GM23338 (cell line): ENCODE measurements at regions not wholly inside any gene's neighbourhood (a gene's known extent, or its start where the extent isn't known, plus 50 kb on each side); places are given as distances from the start of the nearest gene placed in this dataset.

Source experiments
- ATAC-seq: fragments of 200-7000 bp; cut with Tn5 transposase; 3 replicates; pipeline ENCODE4 v1.9.1; 2020
- DNase-seq: peaks from one replicate; pipeline ENCODE4 v3.0.0-alpha.2; 2015; ENCODE audit warnings: low spot score
- H2AFZ ChIP-seq: fragments of 200-600 bp; sonication (generic); 2 replicates; pipeline ENCODE4 v1.8.0; 2016; ENCODE audit warnings: antibody characterized with exemption, mild to moderate bottlenecking, moderate library complexity
- H3F3A ChIP-seq: fragments of 200-600 bp; sonication (generic); replicated peaks from 2 replicates; pipeline ENCODE4 v1.8.0; 2017; ENCODE audit warnings: antibody characterized with exemption, mixed run types, low read depth
- H3K27ac ChIP-seq: fragments of 200-600 bp; sonication (generic); 2 replicates; pipeline ENCODE4 v1.6.1; 2016; ENCODE audit warnings: low read depth
- H3K27me3 ChIP-seq: fragments of 200-600 bp; sonication (generic); 2 replicates; pipeline ENCODE4 v1.8.0; 2016; ENCODE audit warnings: mild to moderate bottlenecking, mixed run types, moderate library complexity; ENCODE audit not compliant: insufficient read depth
- H3K36me3 ChIP-seq: fragments of 200-600 bp; sonication (generic); 2 replicates; pipeline ENCODE4 v1.8.0; 2016; ENCODE audit warnings: mild to moderate bottlenecking; ENCODE audit not compliant: insufficient read depth
- H3K4me1 ChIP-seq: fragments of 200-600 bp; sonication (generic); 2 replicates; pipeline ENCODE4 v1.8.0; 2016; ENCODE audit warnings: mild to moderate bottlenecking, moderate library complexity; ENCODE audit not compliant: insufficient read depth
- H3K4me2 ChIP-seq: fragments of 200-600 bp; sonication (generic); 2 replicates; pipeline ENCODE4 v1.7.1; 2017; ENCODE audit warnings: mixed run types
- H3K4me3 ChIP-seq: fragments of 200-600 bp; sonication (generic); 2 replicates; pipeline ENCODE4 v1.6.1; 2016; ENCODE audit warnings: mixed run types
- H3K79me2 ChIP-seq: fragments of 200-600 bp; sonication (generic); replicated peaks from 2 replicates; pipeline ENCODE4 v1.8.0; 2017; ENCODE audit warnings: mild to moderate bottlenecking; ENCODE audit not compliant: insufficient read depth
- H3K9me2 ChIP-seq: fragments of 200-600 bp; sonication (generic); 2 replicates; pipeline ENCODE4 v1.8.0; 2017; ENCODE audit not compliant: insufficient read depth
- H4K20me1 ChIP-seq: fragments of 200-600 bp; sonication (generic); replicated peaks from 2 replicates; pipeline ENCODE4 v1.8.0; 2017; ENCODE audit warnings: mild to moderate bottlenecking; ENCODE audit not compliant: insufficient read depth
- H3K27ac Mint-ChIP-seq: 2 replicates; pipeline ENCODE4 v1.8.0; 2020; ENCODE audit warnings: inconsistent platforms, mild to moderate bottlenecking, moderate library complexity, mixed read lengths
- H3K27me3 Mint-ChIP-seq: 3 replicates; pipeline ENCODE4 v1.8.0; 2022; ENCODE audit warnings: low read depth, mild to moderate bottlenecking, moderate library complexity, mixed read lengths, inconsistent platforms; ENCODE audit not compliant: insufficient read depth, poor library complexity
- H3K36me3 Mint-ChIP-seq: 3 replicates; pipeline ENCODE4 v1.8.0; 2021; ENCODE audit warnings: low read depth, mild to moderate bottlenecking, inconsistent platforms, moderate library complexity, mixed read lengths
- H3K4me1 Mint-ChIP-seq: 3 replicates; pipeline ENCODE4 v1.8.0; 2020; ENCODE audit warnings: mild to moderate bottlenecking, inconsistent platforms, mixed read lengths
- H3K4me3 Mint-ChIP-seq: 3 replicates; pipeline ENCODE4 v1.8.0; 2021; ENCODE audit warnings: moderate library complexity, mild to moderate bottlenecking, inconsistent platforms, mixed read lengths
- H3K9me3 Mint-ChIP-seq: 3 replicates; pipeline ENCODE4 v1.8.0; 2020; ENCODE audit warnings: moderate library complexity, mild to moderate bottlenecking, inconsistent platforms, mixed read lengths
- CREB1 ChIP-seq: fragments of 250-450 bp; sonication (Bioruptor Pico); IDR thresholded peaks from 2 replicates; pipeline ENCODE4 v1.5.0; 2020; ENCODE audit warnings: low read depth, mild to moderate bottlenecking, moderate library complexity
- CTCF ChIP-seq, 2 experiments: fragments of 200-600 bp in 1 of 2; sonication (generic) in 1 of 2; conservative IDR thresholded peaks; 2 replicates each; pipeline versions ENCODE4 v1.5.1 to v1.6.1; 2016 to 2017; ENCODE audit warnings: antibody characterized with exemption in 2 of 2, low read depth in 2 of 2, mild to moderate bottlenecking in 2 of 2, moderate library complexity in 1 of 2
- ETS1 ChIP-seq: IDR thresholded peaks from 2 replicates; pipeline ENCODE4 v1.6.1; 2016; ENCODE audit warnings: antibody characterized with exemption
- EZH2 ChIP-seq: fragments of 200-600 bp; sonication (generic); IDR thresholded peaks from one replicate; pipeline ENCODE4 v1.8.0; 2017; ENCODE audit warnings: antibody characterized with exemption, mild to moderate bottlenecking, low read depth; ENCODE audit not compliant: unreplicated experiment
- EZH2phosphoT487 ChIP-seq: fragments of 200-600 bp; sonication (generic); IDR thresholded peaks from one replicate; pipeline ENCODE4 v1.8.1; 2018; ENCODE audit warnings: antibody characterized with exemption; ENCODE audit not compliant: unreplicated experiment
- JUNB ChIP-seq: IDR thresholded peaks from one replicate; pipeline ENCODE4 v1.6.1; 2016; ENCODE audit warnings: antibody characterized with exemption; ENCODE audit not compliant: unreplicated experiment
- NANOG ChIP-seq: IDR thresholded peaks from 2 replicates; pipeline ENCODE4 v1.6.1; 2016; ENCODE audit warnings: antibody characterized with exemption, borderline replicate concordance
- POLR2AphosphoS5 ChIP-seq: IDR thresholded peaks from 2 replicates; pipeline ENCODE4 v1.6.1; 2016; ENCODE audit warnings: antibody characterized with exemption, low read depth
- REST ChIP-seq: IDR thresholded peaks from one replicate; pipeline ENCODE4 v1.6.1; 2018; ENCODE audit warnings: antibody characterized with exemption; ENCODE audit not compliant: unreplicated experiment
- STAT1 ChIP-seq: IDR thresholded peaks from one replicate; pipeline ENCODE4 v1.6.1; 2016; ENCODE audit warnings: antibody characterized with exemption; ENCODE audit not compliant: unreplicated experiment
- ZNF114 ChIP-seq: fragments of 250-450 bp; sonication (Bioruptor Pico); IDR thresholded peaks from 2 replicates; pipeline ENCODE4 v1.5.0; 2020; ENCODE audit warnings: mild to moderate bottlenecking, moderate library complexity
- ZNF331 ChIP-seq: fragments of 250-450 bp; sonication (Bioruptor Pico); IDR thresholded peaks from 2 replicates; pipeline ENCODE4 v1.5.0; 2020; ENCODE audit warnings: low read depth, mild to moderate bottlenecking, moderate library complexity
- ZNF462 ChIP-seq: fragments of 250-450 bp; sonication (Bioruptor Pico); IDR thresholded peaks from 2 replicates; pipeline ENCODE4 v1.5.0; 2020; ENCODE audit warnings: mild to moderate bottlenecking, moderate library complexity

GRCh38 chr1:56250809-56251208 is 328.6 kb downstream of the PLPP3 start:
- no peaks in the 10 kb centered on the region for H3K79me2 ChIP-seq
- Mint-ChIP-seq H3K27me3 (no peaks in the 10 kb centered on the region), H3K4me3 (no peak overlapping the region), H3K27ac (no peak overlapping the region), H3K4me1 (peaks cover 7% of the 10 kb centered on the region; the same call in 2 of the 3 replicates), H3K36me3 (no peaks in the 10 kb centered on the region), H3K9me3 (no peaks in the 10 kb centered on the region)
- no peak for TF ChIP-seq CTCF (conservative IDR thresholded peaks at IDR 0.05; ENCODE audit: low read depth in 2 of 2)
- no peak for TF ChIP-seq EZH2phosphoT487
- no peak for TF ChIP-seq ZNF114
- no peak for TF ChIP-seq ETS1
- TF ChIP-seq REST, result no peak
- TF ChIP-seq JUNB, result no peak
- TF ChIP-seq CREB1 (CRISPR knock-in tag), result no peak
- no peak for TF ChIP-seq POLR2AphosphoS5
- TF ChIP-seq ZNF331 (CRISPR knock-in tag), result no peak
- TF ChIP-seq ZNF462, result no peak
- TF ChIP-seq NANOG, result no peak
- no peak for TF ChIP-seq EZH2
- no peak for TF ChIP-seq STAT1
- H3K27me3 ChIP-seq, result no peaks in the 10 kb centered on the region
- no peaks in the 10 kb centered on the region for H3F3A ChIP-seq
- no peak overlapping the region for H3K4me2 ChIP-seq
- no peak for ATAC-seq
- H3K4me3 ChIP-seq, result no peak overlapping the region
- no peak overlapping the region for H3K27ac ChIP-seq
- H3K36me3 ChIP-seq, result no peaks in the 10 kb centered on the region
- H2AFZ ChIP-seq, result no peak overlapping the region
- DNase-seq, result no peak
- peaks cover 8% of the 10 kb centered on the region; the same call in 1 of the 2 replicates for H3K9me2 ChIP-seq
- H3K4me1 ChIP-seq, result 0 out of 2 replicates have a peak, but pooled peaks cover 2% of the 10 kb centered on the region
- H4K20me1 ChIP-seq, result no peaks in the 10 kb centered on the region
